ENCODE measurements at regions not wholly inside any gene's neighbourhood (a gene's known extent, or its start where the extent isn't known, plus 50 kb on each side); places are given as distances from the start of the nearest gene placed in this dataset.

DNA sequence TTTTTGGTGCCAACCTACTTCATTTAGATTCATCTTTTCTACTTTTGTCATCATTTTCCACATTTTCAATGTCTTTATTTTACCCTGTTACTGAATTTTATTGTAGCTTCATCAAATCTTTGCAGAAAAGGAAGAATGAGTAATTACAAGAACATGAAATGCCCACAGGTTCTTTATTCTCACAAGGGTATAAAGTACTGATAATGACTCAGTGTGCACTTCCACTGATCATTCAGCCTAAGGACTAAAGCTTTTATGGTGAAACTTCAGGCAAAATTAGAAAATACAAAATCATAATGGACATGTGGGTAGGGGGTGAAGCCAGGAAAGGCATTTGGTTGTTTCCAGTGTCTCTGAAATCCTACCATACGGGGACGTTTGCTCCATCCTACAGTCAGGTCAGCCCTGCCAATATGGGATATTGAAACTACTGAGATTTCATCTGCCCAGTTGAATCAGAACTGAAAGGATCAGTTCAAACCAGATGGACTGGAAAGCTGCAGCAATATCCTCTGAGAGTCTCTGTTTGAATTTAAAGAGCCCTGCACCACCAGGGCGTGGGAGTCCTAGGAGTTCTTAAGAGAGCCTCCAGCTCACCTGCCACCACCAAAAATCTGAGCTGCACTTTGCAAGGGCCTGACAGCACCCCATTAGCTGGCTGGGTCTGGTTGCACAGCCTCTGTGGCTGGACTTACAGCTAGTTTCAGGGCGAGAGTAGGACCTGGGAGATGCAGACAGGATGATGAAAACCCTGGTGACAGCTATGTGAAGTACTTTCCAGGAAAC is 390.4 kb downstream of the CMPK2 start:
- TF ChIP-seq TAF1 (IDR thresholded peaks at IDR 0.05; ENCODE audit: borderline replicate concordance, insufficient read depth, low read length): no peak
- no peak for TF ChIP-seq SIN3A (IDR thresholded peaks at IDR 0.05; ENCODE audit: borderline replicate concordance, insufficient read depth, low read length)
- TF ChIP-seq POLR2AphosphoS5 (IDR thresholded peaks at IDR 0.05; ENCODE audit: low read depth, low read length): no peak
- no peak for TF ChIP-seq FOXP2 (optimal IDR thresholded peaks at IDR 0.05; ENCODE audit: borderline replicate concordance, extremely low read depth, extremely low read length, insufficient read depth)
- TF ChIP-seq, protein P1, sequence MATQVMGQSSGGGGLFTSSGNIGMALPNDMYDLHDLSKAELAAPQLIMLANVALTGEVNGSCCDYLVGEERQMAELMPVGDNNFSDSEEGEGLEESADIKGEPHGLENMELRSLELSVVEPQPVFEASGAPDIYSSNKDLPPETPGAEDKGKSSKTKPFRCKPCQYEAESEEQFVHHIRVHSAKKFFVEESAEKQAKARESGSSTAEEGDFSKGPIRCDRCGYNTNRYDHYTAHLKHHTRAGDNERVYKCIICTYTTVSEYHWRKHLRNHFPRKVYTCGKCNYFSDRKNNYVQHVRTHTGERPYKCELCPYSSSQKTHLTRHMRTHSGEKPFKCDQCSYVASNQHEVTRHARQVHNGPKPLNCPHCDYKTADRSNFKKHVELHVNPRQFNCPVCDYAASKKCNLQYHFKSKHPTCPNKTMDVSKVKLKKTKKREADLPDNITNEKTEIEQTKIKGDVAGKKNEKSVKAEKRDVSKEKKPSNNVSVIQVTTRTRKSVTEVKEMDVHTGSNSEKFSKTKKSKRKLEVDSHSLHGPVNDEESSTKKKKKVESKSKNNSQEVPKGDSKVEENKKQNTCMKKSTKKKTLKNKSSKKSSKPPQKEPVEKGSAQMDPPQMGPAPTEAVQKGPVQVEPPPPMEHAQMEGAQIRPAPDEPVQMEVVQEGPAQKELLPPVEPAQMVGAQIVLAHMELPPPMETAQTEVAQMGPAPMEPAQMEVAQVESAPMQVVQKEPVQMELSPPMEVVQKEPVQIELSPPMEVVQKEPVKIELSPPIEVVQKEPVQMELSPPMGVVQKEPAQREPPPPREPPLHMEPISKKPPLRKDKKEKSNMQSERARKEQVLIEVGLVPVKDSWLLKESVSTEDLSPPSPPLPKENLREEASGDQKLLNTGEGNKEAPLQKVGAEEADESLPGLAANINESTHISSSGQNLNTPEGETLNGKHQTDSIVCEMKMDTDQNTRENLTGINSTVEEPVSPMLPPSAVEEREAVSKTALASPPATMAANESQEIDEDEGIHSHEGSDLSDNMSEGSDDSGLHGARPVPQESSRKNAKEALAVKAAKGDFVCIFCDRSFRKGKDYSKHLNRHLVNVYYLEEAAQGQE (IDR thresholded peaks at IDR 0.05; ENCODE audit: insufficient read depth in 1 of 2, low read depth in 2 of 2, low read length in 2 of 2): no peak

DNA sequence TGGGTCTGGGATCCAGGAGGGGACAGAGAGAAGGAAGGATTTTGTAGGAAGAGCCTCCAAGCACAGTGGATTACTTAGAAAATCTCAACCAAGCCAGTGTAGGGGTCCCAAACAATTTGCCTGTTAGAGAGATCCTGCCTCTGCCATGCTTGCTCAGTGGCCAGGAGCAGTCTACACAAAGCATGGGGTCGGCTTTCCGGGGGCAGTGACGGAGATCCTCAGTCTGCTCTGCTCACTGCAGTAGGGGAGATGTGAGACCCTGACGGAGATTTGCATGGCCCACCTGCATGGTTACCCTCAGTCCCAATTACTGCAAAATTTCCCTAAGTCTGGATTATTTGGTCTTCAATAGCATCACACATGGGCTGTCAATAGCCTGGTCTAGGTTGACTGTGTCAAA is 385.2 kb downstream of the CMPK2 start:
- TF ChIP-seq TAF1 (IDR thresholded peaks at IDR 0.05; ENCODE audit: borderline replicate concordance, insufficient read depth, low read length) (no peak), SIN3A (IDR thresholded peaks at IDR 0.05; ENCODE audit: borderline replicate concordance, insufficient read depth, low read length) (no peak), POLR2AphosphoS5 (IDR thresholded peaks at IDR 0.05; ENCODE audit: low read depth, low read length) (no peak), FOXP2 (optimal IDR thresholded peaks at IDR 0.05; ENCODE audit: borderline replicate concordance, extremely low read depth, extremely low read length, insufficient read depth) (no peak)
- TF ChIP-seq, protein P1 (IDR thresholded peaks at IDR 0.05; ENCODE audit: insufficient read depth in 1 of 2, low read depth in 2 of 2, low read length in 2 of 2): no peak

DNA sequence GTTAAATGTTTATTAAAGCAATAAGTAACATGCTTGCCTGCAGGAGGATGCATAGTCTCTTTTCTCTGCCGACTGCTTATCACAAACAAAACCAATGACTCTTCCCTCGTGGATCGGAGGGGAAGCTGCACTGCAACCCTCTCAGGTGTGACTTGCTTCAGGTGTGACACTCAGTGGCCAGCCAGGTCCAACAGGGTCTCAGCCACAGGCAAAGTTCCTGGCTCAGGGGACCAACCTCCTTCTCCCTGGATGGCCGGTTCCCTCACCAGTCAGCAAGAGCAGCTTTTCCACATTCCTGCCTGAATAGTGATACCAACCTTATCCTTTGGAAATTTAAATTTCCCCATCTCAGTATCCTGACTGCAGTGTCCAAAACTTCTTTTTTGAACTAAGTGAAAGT is 383.5 kb downstream of the CMPK2 start:
- no peak for TF ChIP-seq FOXP2 (optimal IDR thresholded peaks at IDR 0.05; ENCODE audit: borderline replicate concordance, extremely low read depth, extremely low read length, insufficient read depth)
- TF ChIP-seq SIN3A (IDR thresholded peaks at IDR 0.05; ENCODE audit: borderline replicate concordance, insufficient read depth, low read length): no peak
- TF ChIP-seq, protein P1 (IDR thresholded peaks at IDR 0.05; ENCODE audit: insufficient read depth in 1 of 2, low read depth in 2 of 2, low read length in 2 of 2): no peak
- no peak for TF ChIP-seq POLR2AphosphoS5 (IDR thresholded peaks at IDR 0.05; ENCODE audit: low read depth, low read length)
- TF ChIP-seq TAF1 (IDR thresholded peaks at IDR 0.05; ENCODE audit: borderline replicate concordance, insufficient read depth, low read length): no peak

DNA sequence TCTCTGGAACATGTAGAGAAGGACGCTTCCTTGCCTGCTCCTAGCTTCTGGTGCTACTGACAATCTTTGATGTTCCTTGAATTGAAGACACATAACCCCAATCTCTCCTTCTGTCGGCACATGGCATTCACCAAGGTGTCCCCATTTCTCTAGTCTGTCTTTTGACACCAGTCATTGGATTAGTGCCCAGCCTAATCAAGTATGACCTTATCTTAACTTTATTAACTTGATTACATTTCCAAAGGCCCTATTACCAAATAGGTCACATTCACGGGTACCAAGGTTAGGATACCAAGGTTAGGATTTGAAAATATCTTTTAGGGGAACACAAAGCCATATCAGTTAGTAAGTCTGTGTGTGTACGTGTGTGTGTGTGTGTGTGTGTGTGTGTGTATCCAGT is 377.9 kb downstream of the CMPK2 start:
- TF ChIP-seq, protein P1 (IDR thresholded peaks at IDR 0.05; ENCODE audit: insufficient read depth in 1 of 2, low read depth in 2 of 2, low read length in 2 of 2): no peak
- TF ChIP-seq POLR2AphosphoS5 (IDR thresholded peaks at IDR 0.05; ENCODE audit: low read depth, low read length) (no peak), TAF1 (IDR thresholded peaks at IDR 0.05; ENCODE audit: borderline replicate concordance, insufficient read depth, low read length) (no peak)

Measured in PFSK-1 (cell line).